ENCODE measurements at regions not wholly inside any gene's neighbourhood (a gene's known extent, or its start where the extent isn't known, plus 50 kb on each side); places are given as distances from the start of the nearest gene placed in this dataset.

- no peaks in the 10 kb centered on the region for H3K9me3 Mint-ChIP-seq
- H3K36me3 Mint-ChIP-seq (ENCODE audit: low read depth): no peaks in the 10 kb centered on the region
- H3K27ac Mint-ChIP-seq: no peak overlapping the region
- ChIA-PET CTCF (no interaction called here), POLR2A (no interaction called here)
- Histone ChIP-seq H3K4me3 (ENCODE audit: low read length) (no peak overlapping the region), H3K9me3 (ENCODE audit: control insufficient read depth in 1 of 2, insufficient read depth in 1 of 2, low read length in 2 of 2) (peaks cover 0 to 2% of the 10 kb centered on the region in 2 experiments), H3K36me3 (ENCODE audit: insufficient read depth, low read length) (no peaks in the 10 kb centered on the region), H3K4me1 (ENCODE audit: insufficient read depth, low read length) (no peaks in the 10 kb centered on the region), H3K27me3 (ENCODE audit: control insufficient read depth in 1 of 2, insufficient read depth in 2 of 2, low read length in 2 of 2) (no peaks in the 10 kb centered on the region), H3K27ac (ENCODE audit: low read depth in 1 of 2, low read length in 2 of 2) (no peak overlapping the region)
- no peak for ATAC-seq (ENCODE audit: poor library complexity)
- H3K4me1 Mint-ChIP-seq (ENCODE audit: low read depth): no peaks in the 10 kb centered on the region
- no peak overlapping the region for H3K4me3 Mint-ChIP-seq
- H3K27me3 Mint-ChIP-seq: no peaks in the 10 kb centered on the region
- TF ChIP-seq, protein P1, sequence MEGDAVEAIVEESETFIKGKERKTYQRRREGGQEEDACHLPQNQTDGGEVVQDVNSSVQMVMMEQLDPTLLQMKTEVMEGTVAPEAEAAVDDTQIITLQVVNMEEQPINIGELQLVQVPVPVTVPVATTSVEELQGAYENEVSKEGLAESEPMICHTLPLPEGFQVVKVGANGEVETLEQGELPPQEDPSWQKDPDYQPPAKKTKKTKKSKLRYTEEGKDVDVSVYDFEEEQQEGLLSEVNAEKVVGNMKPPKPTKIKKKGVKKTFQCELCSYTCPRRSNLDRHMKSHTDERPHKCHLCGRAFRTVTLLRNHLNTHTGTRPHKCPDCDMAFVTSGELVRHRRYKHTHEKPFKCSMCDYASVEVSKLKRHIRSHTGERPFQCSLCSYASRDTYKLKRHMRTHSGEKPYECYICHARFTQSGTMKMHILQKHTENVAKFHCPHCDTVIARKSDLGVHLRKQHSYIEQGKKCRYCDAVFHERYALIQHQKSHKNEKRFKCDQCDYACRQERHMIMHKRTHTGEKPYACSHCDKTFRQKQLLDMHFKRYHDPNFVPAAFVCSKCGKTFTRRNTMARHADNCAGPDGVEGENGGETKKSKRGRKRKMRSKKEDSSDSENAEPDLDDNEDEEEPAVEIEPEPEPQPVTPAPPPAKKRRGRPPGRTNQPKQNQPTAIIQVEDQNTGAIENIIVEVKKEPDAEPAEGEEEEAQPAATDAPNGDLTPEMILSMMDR (IDR thresholded peaks at IDR 0.05): no peak
- DNase-seq: no peak
- intact Hi-C loops (cut with DNase I, micrococcal nuclease): no loop called here
Measured at GRCh38 chr4:22903913-22904312, 211.2 kb downstream of the GBA3 start.

DNA sequence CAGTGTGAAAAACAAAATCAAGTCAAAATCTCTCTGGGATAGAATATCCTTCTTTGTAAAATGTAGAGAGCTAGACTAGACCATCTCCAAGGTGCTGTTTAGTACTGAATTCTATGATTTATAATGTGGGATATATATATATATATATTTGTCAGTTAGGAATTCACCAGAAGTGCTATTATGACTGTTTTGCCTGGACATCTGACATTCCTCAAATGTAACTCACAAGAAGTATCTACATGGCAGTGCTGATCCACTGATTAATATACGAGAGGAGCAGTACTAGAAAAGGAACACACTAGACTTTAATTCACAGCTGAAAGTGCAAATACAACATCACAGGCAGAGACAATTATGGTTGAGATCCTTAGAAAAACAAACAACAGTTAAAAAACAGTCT, 208.9 kb downstream of the GBA3 start:
- CTCF ChIA-PET: no interaction called here

DNA sequence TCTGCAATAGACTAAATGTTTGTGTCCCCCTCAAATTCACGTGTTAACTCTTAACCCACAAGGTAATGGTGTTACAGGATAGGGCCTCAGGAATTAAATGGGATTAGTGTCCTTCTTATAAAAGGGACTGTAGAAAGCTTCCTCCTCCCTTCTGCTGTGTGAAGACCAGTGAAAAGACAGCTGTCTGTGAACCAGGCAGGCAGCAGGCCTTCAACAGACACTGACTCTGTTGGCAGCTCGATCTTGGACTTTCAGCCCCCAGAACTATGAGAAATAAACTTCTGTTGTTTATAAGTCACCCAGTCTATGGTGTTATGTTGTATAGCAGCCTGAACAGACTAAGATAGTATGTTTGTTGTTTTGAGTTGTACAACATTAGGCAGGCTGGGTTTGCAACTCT, 208.1 kb downstream of the GBA3 start:
- ATAC-seq (ENCODE audit: poor library complexity): no peak
- Mint-ChIP-seq H3K27ac (no peak overlapping the region), H3K9me3 (no peaks in the 10 kb centered on the region), H3K36me3 (ENCODE audit: low read depth) (no peaks in the 10 kb centered on the region), H3K4me3 (no peak overlapping the region), H3K27me3 (peaks cover 6% of the 10 kb centered on the region), H3K4me1 (ENCODE audit: low read depth) (no peaks in the 10 kb centered on the region)
- no peak for DNase-seq
- no peak overlapping the region for H3K27ac ChIP-seq (ENCODE audit: low read depth in 1 of 2, low read length in 2 of 2)
- H3K27me3 ChIP-seq (ENCODE audit: control insufficient read depth in 1 of 2, insufficient read depth in 2 of 2, low read length in 2 of 2): no peaks in the 10 kb centered on the region
- CTCF ChIA-PET: no interaction called here
- H3K4me3 ChIP-seq (ENCODE audit: low read length): no peak overlapping the region
- no peaks in the 10 kb centered on the region for H3K4me1 ChIP-seq (ENCODE audit: insufficient read depth, low read length)
- intact Hi-C loops (cut with DNase I, micrococcal nuclease): no loop called here
- TF ChIP-seq, protein P1 (IDR thresholded peaks at IDR 0.05): no peak
- POLR2A ChIA-PET: no interaction called here
- no peaks in the 10 kb centered on the region for H3K36me3 ChIP-seq (ENCODE audit: insufficient read depth, low read length)
- no peaks in the 10 kb centered on the region for H3K9me3 ChIP-seq (ENCODE audit: control insufficient read depth in 1 of 2, insufficient read depth in 1 of 2, low read length in 2 of 2)

More for the DNA sequence above, 208.9 kb downstream of the GBA3 start:
- no peaks in the 10 kb centered on the region for H3K36me3 ChIP-seq (ENCODE audit: insufficient read depth, low read length)
- Mint-ChIP-seq H3K27ac (no peak overlapping the region), H3K36me3 (ENCODE audit: low read depth) (no peaks in the 10 kb centered on the region), H3K27me3 (peaks cover 6% of the 10 kb centered on the region), H3K4me1 (ENCODE audit: low read depth) (no peaks in the 10 kb centered on the region), H3K4me3 (no peak overlapping the region), H3K9me3 (no peaks in the 10 kb centered on the region)
- no peaks in the 10 kb centered on the region for H3K27me3 ChIP-seq (ENCODE audit: control insufficient read depth in 1 of 2, insufficient read depth in 2 of 2, low read length in 2 of 2)
- no peaks in the 10 kb centered on the region for H3K9me3 ChIP-seq (ENCODE audit: control insufficient read depth in 1 of 2, insufficient read depth in 1 of 2, low read length in 2 of 2)
- POLR2A ChIA-PET: no interaction called here
- TF ChIP-seq, protein P1 (IDR thresholded peaks at IDR 0.05): no peak
- H3K27ac ChIP-seq (ENCODE audit: low read depth in 1 of 2, low read length in 2 of 2): no peak overlapping the region
- ATAC-seq (ENCODE audit: poor library complexity) (no peak), DNase-seq (no peak)
- intact Hi-C loops (cut with DNase I, micrococcal nuclease): no loop called here
- no peak overlapping the region for H3K4me3 ChIP-seq (ENCODE audit: low read length)
- H3K4me1 ChIP-seq (ENCODE audit: insufficient read depth, low read length): no peaks in the 10 kb centered on the region

All from CD4-positive, alpha-beta T cell (primary cell).